Small intestine (tissue), 7 donors: ENCODE measurements at regions not wholly inside any gene's neighbourhood (a gene's known extent, or its start where the extent isn't known, plus 50 kb on each side); places are given as distances from the start of the nearest gene placed in this dataset.

Experiments
- DNase-seq, 2 donors: peaks; one replicate each; pipeline versions ENCODE4 v3.0.0 to v3.0.0-alpha.2; 2013
- FAIRE-seq: peaks from 2 replicates; lab custom pipeline; 2012; peaks lifted over from hg19 to GRCh38; lab: Jason Lieb, UNC
- H3K27ac ChIP-seq, 3 donors: one replicate each; pipeline ENCODE4 v1.5.1; 2013; ENCODE audit warnings: low read length in 2 of 3, mild to moderate bottlenecking in 2 of 3, control low read depth in 1 of 3, inconsistent platforms in 1 of 3, low read depth in 1 of 3, moderate library complexity in 1 of 3
- H3K27me3 ChIP-seq, 3 donors: one replicate each; pipeline ENCODE4 v1.6.1; 2013; ENCODE audit warnings: low read length in 3 of 3, inconsistent platforms in 1 of 3; ENCODE audit not compliant: control insufficient read depth in 3 of 3, insufficient read depth in 3 of 3
- H3K36me3 ChIP-seq, 3 donors: one replicate each; pipeline ENCODE4 v1.6.1; 2013; ENCODE audit warnings: low read length in 3 of 3, inconsistent platforms in 1 of 3, low read depth in 1 of 3, mild to moderate bottlenecking in 1 of 3, moderate library complexity in 1 of 3; ENCODE audit not compliant: control insufficient read depth in 3 of 3, insufficient read depth in 2 of 3
- H3K4me1 ChIP-seq, 3 donors: one replicate each; pipeline ENCODE4 v1.6.1; 2013; ENCODE audit warnings: low read length in 2 of 3, inconsistent platforms in 1 of 3, low read depth in 1 of 3, mild to moderate bottlenecking in 1 of 3, moderate library complexity in 1 of 3; ENCODE audit not compliant: control insufficient read depth in 3 of 3, insufficient read depth in 2 of 3
- H3K4me3 ChIP-seq, 3 donors: one replicate each; pipeline ENCODE4 v1.5.1; 2013; ENCODE audit warnings: low read length in 3 of 3, control low read depth in 1 of 3, inconsistent platforms in 1 of 3, low read depth in 1 of 3, mild to moderate bottlenecking in 1 of 3, moderate library complexity in 1 of 3
- H3K9me3 ChIP-seq, 2 donors: one replicate each; pipeline ENCODE4 v1.6.1; 2013; ENCODE audit warnings: low read depth in 1 of 2, low read length in 1 of 2; ENCODE audit not compliant: control insufficient read depth in 2 of 2, insufficient read depth in 1 of 2
- WGBS, 3 donors: extraction: QIAGEN DNeasy Blood & Tissue Kit; methylation state at CpG; one replicate each; pipeline ENCODE4 v1.1.7; 2013; 5-methylcytosine and 5-hydroxymethylcytosine counted together
- donor health status: healthy with polysubstance abuse.
- donor health status: control.
- donor health status: control.
- donor health status: Bipolar disorder and iron deficiency.
- donor health status: healthy.

- no peaks in the 10 kb centered on the region for H3K27me3 ChIP-seq
- H3K27ac ChIP-seq: no peak overlapping the region
- FAIRE-seq: no peak
- no peak overlapping the region for H3K4me3 ChIP-seq
- peaks cover 2 to 18% of the 10 kb centered on the region in 2 donors for H3K9me3 ChIP-seq
- peaks cover 0 to 8% (median 0%) of the 10 kb centered on the region in 3 donors for H3K4me1 ChIP-seq
- no peaks in the 10 kb centered on the region for H3K36me3 ChIP-seq
- no peak for DNase-seq
- 91 to 93% (median 92%) methylated on average over 2 of the region's 2 CpGs for WGBS, 3 donors
These were observed 68.5 kb upstream of the ST3GAL5 start for GRCh38 chr2:85957256-85957655.

GRCh38 chr2:85956646-85957039 lies 67.9 kb upstream of the ST3GAL5 start:
- no peak overlapping the region for H3K4me3 ChIP-seq
- no peaks in the 10 kb centered on the region for H3K36me3 ChIP-seq
- WGBS, 3 donors: 88 to 90% (median 88%) methylated on average over 4 of the region's 4 CpGs
- H3K4me1 ChIP-seq: peaks cover 0 to 8% (median 0%) of the 10 kb centered on the region in 3 donors
- H3K9me3 ChIP-seq: peaks cover 2 to 14% of the 10 kb centered on the region in 2 donors
- no peaks in the 10 kb centered on the region for H3K27me3 ChIP-seq
- FAIRE-seq (no peak), DNase-seq (no peak)
- H3K27ac ChIP-seq: no peak overlapping the region

GRCh38 chr2:85954590-85955458 lies 66.0 kb upstream of the ST3GAL5 start:
- FAIRE-seq (no peak), DNase-seq (peak in 1 of 2 donors; percentile 16)
- Histone ChIP-seq H3K27me3 (no peaks in the 10 kb centered on the region), H3K4me3 (no peak overlapping the region), H3K9me3 (no peaks in the 10 kb centered on the region), H3K36me3 (no peaks in the 10 kb centered on the region), H3K4me1 (peaks cover 0 to 8% (median 0%) of the 10 kb centered on the region in 3 donors), H3K27ac (no peak overlapping the region)
- 52 to 70% (median 58%) methylated on average over 10 of the region's 10 CpGs for WGBS, 3 donors

GRCh38 chr2:85954192-85954589 lies 65.4 kb upstream of the ST3GAL5 start:
- no peaks in the 10 kb centered on the region for H3K36me3 ChIP-seq
- no peak overlapping the region for H3K4me3 ChIP-seq
- H3K27ac ChIP-seq: no peak overlapping the region
- H3K27me3 ChIP-seq: peaks cover 0 to 3% (median 0%) of the 10 kb centered on the region in 3 donors
- DNase-seq (no peak), FAIRE-seq (no peak)
- H3K9me3 ChIP-seq: no peaks in the 10 kb centered on the region
- peaks cover 0 to 8% (median 0%) of the 10 kb centered on the region in 3 donors for H3K4me1 ChIP-seq
- WGBS, 3 donors: 84 to 91% (median 85%) methylated on average over 4 of the region's 4 CpGs

- H3K27ac ChIP-seq: no peak overlapping the region
- WGBS, 3 donors: 61 to 65% (median 61%) methylated on average over 5 of the region's 5 CpGs
- no peak overlapping the region for H3K4me3 ChIP-seq
- H3K9me3 ChIP-seq: no peaks in the 10 kb centered on the region
- peaks cover 0 to 3% (median 0%) of the 10 kb centered on the region in 3 donors for H3K27me3 ChIP-seq
- FAIRE-seq: no peak
- peaks cover 0 to 8% (median 0%) of the 10 kb centered on the region in 3 donors for H3K4me1 ChIP-seq
- no peaks in the 10 kb centered on the region for H3K36me3 ChIP-seq
- DNase-seq: no peak
These were observed 64.7 kb upstream of the ST3GAL5 start for GRCh38 chr2:85953476-85953875.

GRCh38 chr2:85952196-85952734 lies 63.5 kb upstream of the ST3GAL5 start:
- Histone ChIP-seq H3K9me3 (peaks cover 0 to 2% of the 10 kb centered on the region in 2 donors), H3K36me3 (no peaks in the 10 kb centered on the region), H3K27me3 (peaks cover 0 to 3% (median 0%) of the 10 kb centered on the region in 3 donors), H3K4me1 (peaks cover 0 to 8% (median 0%) of the 10 kb centered on the region in 3 donors), H3K27ac (no peak overlapping the region), H3K4me3 (no peak overlapping the region)
- WGBS, 3 donors: 73 to 84% (median 74%) methylated on average over 8 of the region's 8 CpGs
- FAIRE-seq (no peak), DNase-seq (peak in 1 of 2 donors; percentile 55)

GRCh38 chr2:85951351-85952067 lies 62.7 kb upstream of the ST3GAL5 start:
- Histone ChIP-seq H3K4me1 (peaks cover 0 to 8% (median 0%) of the 10 kb centered on the region in 3 donors), H3K9me3 (peaks cover 0 to 5% of the 10 kb centered on the region in 2 donors), H3K27me3 (peaks cover 0 to 5% (median 0%) of the 10 kb centered on the region in 3 donors), H3K36me3 (no peaks in the 10 kb centered on the region), H3K27ac (no peak overlapping the region), H3K4me3 (no peak overlapping the region)
- WGBS, 3 donors: 75 to 87% (median 86%) methylated on average over 11 of the region's 11 CpGs
- DNase-seq (no peak), FAIRE-seq (no peak)

GRCh38 chr2:85950743-85951142 lies 62.0 kb upstream of the ST3GAL5 start:
- DNase-seq: no peak
- H3K4me3 ChIP-seq: no peak overlapping the region
- H3K27me3 ChIP-seq: peaks cover 0 to 5% (median 0%) of the 10 kb centered on the region in 3 donors
- no peaks in the 10 kb centered on the region for H3K36me3 ChIP-seq
- peaks cover 0 to 5% of the 10 kb centered on the region in 2 donors for H3K9me3 ChIP-seq
- no peak overlapping the region for H3K27ac ChIP-seq
- H3K4me1 ChIP-seq: peaks cover 0 to 8% (median 0%) of the 10 kb centered on the region in 3 donors
- 88 to 92% (median 90%) methylated on average over 4 of the region's 4 CpGs for WGBS, 3 donors
- FAIRE-seq: no peak
